Breast epithelium (tissue), 4 donors: ENCODE measurements at regions not wholly inside any gene's neighbourhood (a gene's known extent, or its start where the extent isn't known, plus 50 kb on each side); places are given as distances from the start of the nearest gene placed in this dataset.

Experiments used
- DNase-seq, 2 donors: peaks; one replicate each; pipeline ENCODE4 v3.0.0-alpha.2; 2019; ENCODE audit warnings: low spot score in 2 of 2
- H3K27ac ChIP-seq, 2 donors: fragments of 200-600 bp; sonication (generic) in 1 of 2; one replicate each; pipeline ENCODE4 v1.5.1; 2016 to 2019; ENCODE audit warnings: mild to moderate bottlenecking in 1 of 2
- H3K27me3 ChIP-seq, 2 donors: fragments of 200-600 bp; sonication (generic) in 1 of 2; one replicate each; pipeline versions ENCODE4 v1.5.1 to v1.6.0; 2017 to 2019; ENCODE audit warnings: control low read depth in 1 of 2, mild to moderate bottlenecking in 1 of 2
- H3K36me3 ChIP-seq: fragments of 200-600 bp; one replicate; pipeline ENCODE4 v1.5.1; 2019
- H3K4me1 ChIP-seq, 2 donors: fragments of 200-600 bp; sonication (generic); one replicate each; pipeline ENCODE4 v1.5.1; 2016 to 2019; ENCODE audit warnings: control low read depth in 1 of 2
- H3K4me3 ChIP-seq, 3 donors: fragments of 200-600 bp; sonication (generic); 1 replicate in 2 of 3; 2 replicates in 1 of 3; pipeline ENCODE4 v1.5.1; 2016 to 2019; ENCODE audit warnings: mild to moderate bottlenecking in 3 of 3, moderate library complexity in 2 of 3
- H3K9me3 ChIP-seq, 2 donors: fragments of 200-600 bp; sonication (generic) in 1 of 2; one replicate each; pipeline ENCODE4 v1.5.1; 2016 to 2019; ENCODE audit warnings: control low read depth in 1 of 2
- POLR2A ChIP-seq: fragments of 450-650 bp; IDR thresholded peaks from one replicate; pipeline ENCODE4 v1.6.1; 2016; ENCODE audit warnings: antibody characterized with exemption, mild to moderate bottlenecking, moderate library complexity
- POLR2AphosphoS5 ChIP-seq, 3 donors: sonication (generic); formaldehyde crosslinking; IDR thresholded peaks; one replicate each; pipeline ENCODE4 v1.6.1; 2017; ENCODE audit warnings: antibody characterized with exemption in 3 of 3
- intact Hi-C: fragments of 100-400 bp; cut with DNase I; formaldehyde crosslinking; loops from one replicate; pipeline ENCODE4 v1.15.1; 2023; ENCODE audit warnings: low total_unique reads
- TF ChIP-seq, protein P1 (sequence below), 3 donors: fragments of 450-650 bp; IDR thresholded peaks; one replicate each; pipeline ENCODE4 v1.5.1; 2016 to 2017; ENCODE audit warnings: antibody characterized with exemption in 3 of 3, mild to moderate bottlenecking in 3 of 3, moderate library complexity in 3 of 3

DNA sequence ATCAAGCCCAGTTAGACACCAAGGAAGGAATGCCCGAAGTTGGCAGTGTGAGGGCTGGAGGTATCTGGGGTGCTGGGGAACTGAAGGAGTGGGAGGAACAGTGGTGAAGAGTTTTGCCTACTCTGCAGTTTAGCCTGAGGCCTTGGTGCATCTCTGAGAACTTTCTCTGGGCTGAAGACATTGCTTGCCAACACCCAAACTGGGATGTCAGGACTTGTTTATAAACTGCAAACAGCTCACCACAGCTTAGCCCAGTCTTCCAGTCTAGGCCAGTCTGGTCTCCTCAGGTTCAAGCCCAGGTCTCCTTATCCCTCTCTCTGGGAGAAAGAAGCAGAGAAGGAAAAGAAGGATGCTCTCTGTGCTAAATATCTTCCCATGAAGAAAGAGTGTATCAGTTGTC lies 68.0 kb upstream of the BOC start:
- peaks cover 0 to 7% of the 10 kb centered on the region in 2 donors for H3K4me1 ChIP-seq
- H3K27ac ChIP-seq, result peak overlapping the region in 1 of 2 donors; percentile 40
- no peaks in the 10 kb centered on the region for H3K27me3 ChIP-seq
- no peaks in the 10 kb centered on the region for H3K36me3 ChIP-seq
- no peak for DNase-seq
- intact Hi-C loops, result no loop called here
- TF ChIP-seq, protein P1, sequence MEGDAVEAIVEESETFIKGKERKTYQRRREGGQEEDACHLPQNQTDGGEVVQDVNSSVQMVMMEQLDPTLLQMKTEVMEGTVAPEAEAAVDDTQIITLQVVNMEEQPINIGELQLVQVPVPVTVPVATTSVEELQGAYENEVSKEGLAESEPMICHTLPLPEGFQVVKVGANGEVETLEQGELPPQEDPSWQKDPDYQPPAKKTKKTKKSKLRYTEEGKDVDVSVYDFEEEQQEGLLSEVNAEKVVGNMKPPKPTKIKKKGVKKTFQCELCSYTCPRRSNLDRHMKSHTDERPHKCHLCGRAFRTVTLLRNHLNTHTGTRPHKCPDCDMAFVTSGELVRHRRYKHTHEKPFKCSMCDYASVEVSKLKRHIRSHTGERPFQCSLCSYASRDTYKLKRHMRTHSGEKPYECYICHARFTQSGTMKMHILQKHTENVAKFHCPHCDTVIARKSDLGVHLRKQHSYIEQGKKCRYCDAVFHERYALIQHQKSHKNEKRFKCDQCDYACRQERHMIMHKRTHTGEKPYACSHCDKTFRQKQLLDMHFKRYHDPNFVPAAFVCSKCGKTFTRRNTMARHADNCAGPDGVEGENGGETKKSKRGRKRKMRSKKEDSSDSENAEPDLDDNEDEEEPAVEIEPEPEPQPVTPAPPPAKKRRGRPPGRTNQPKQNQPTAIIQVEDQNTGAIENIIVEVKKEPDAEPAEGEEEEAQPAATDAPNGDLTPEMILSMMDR (IDR thresholded peaks at IDR 0.05), result no peak
- no peak for TF ChIP-seq POLR2A
- no peak for TF ChIP-seq POLR2AphosphoS5 (IDR thresholded peaks at IDR 0.05)
- no peaks in the 10 kb centered on the region for H3K9me3 ChIP-seq
- H3K4me3 ChIP-seq, result no peak overlapping the region

DNA sequence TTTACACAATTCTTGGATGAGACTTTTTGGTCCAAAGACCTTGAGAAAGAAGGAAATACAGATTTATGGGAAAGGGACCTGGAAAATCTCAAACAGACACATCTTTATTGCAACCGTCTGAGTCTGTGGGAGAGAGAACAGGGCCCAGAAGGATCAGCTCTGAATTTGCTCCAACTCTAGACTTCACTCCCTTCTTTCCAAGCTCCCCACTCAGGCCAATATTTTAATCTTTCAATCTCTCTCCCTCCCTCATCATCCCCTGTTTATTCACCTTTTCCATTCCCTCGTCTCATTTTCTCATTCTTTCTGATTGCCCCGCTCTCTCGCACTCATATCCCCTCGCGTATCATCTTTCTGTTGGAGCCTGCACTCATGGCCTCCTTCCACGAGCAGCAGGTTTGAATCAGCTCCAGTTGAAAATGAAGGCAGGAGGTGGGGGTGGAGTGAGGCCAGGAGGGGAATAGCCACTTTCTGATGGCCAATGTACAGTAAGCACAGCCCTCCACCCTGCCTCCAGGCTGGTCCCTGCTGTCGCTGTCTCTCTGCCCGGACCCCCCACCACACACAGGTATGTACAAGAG lies 63.6 kb upstream of the BOC start:
- Histone ChIP-seq H3K4me1 (peaks cover 0 to 13% of the 10 kb centered on the region in 2 donors), H3K9me3 (no peaks in the 10 kb centered on the region), H3K36me3 (no peaks in the 10 kb centered on the region), H3K27ac (peak overlapping the region; percentile 79 to 89), H3K4me3 (peak overlapping the region in 1 of 3 donors; percentile 32), H3K27me3 (no peaks in the 10 kb centered on the region)
- TF ChIP-seq POLR2AphosphoS5 (IDR thresholded peaks at IDR 0.05) (peak; percentile 34 to 37 (median 35)), POLR2A (no peak)
- TF ChIP-seq, protein P1 (IDR thresholded peaks at IDR 0.05), result no peak
- intact Hi-C loops, result no loop called here
- DNase-seq, result peak in 1 of 2 donors; percentile 30

- no peak for TF ChIP-seq POLR2AphosphoS5 (IDR thresholded peaks at IDR 0.05)
- TF ChIP-seq POLR2A, result no peak
- intact Hi-C loops, result no loop called here
- Histone ChIP-seq H3K9me3 (no peaks in the 10 kb centered on the region), H3K36me3 (no peaks in the 10 kb centered on the region), H3K4me3 (peak overlapping the region in 1 of 3 donors; percentile 32), H3K27ac (peak overlapping the region; percentile 79 to 89), H3K4me1 (peaks cover 0 to 12% of the 10 kb centered on the region in 2 donors), H3K27me3 (no peaks in the 10 kb centered on the region)
- DNase-seq, result peak; percentile 51 to 64
Observed at GRCh38 chr3:113148284-113148683, 63.1 kb upstream of the BOC start.

DNA sequence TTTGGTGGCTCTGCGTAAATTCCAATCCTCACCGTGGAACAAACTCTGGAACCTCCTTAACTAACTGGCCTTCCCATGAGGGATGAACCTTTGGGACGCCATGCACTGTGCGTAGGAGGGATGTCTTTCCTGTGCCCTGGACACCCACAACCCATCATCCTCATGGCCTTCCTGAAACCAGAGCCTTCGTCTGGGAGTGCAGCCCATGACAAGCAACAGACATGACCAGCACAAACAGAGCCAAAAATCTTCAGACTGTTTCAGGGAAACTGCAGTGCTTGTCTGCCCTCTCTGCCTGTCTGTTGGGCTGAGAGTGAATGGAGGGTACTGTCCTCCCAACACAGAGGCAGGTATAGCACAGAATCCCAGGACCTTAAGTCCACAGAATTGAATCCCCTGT lies 61.1 kb upstream of the BOC start:
- peak overlapping the region; percentile 59 to 89 for H3K27ac ChIP-seq
- peaks cover 0 to 8% of the 10 kb centered on the region in 2 donors for H3K4me1 ChIP-seq
- no peak for DNase-seq

DNA sequence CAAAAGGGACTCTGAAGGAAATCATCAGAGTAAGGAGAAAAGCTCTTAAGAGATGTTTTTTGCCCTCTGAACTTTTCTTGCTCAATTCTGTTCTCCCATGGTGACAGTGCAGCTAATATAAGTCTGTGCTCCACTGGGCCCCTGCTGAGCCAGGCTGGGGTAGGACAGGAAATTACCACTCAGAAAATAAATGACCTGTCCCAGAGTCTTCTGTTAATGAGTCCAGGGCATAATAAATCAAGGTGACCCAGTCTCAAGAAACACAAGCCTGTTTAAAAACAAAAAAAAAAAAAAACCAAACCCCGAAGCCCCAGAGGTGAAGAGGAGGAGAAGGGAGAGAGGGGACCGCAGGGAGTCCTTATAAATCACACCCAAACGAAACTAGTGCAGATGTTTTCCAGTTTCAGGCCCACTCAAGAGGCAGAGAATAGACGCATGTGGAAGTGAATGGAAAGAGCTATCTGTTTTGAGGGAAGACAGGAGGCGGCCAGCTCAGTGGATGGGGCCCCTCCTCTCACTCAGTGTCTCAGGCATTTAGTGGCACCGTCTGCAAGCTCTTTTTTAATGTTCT lies 59.8 kb upstream of the BOC start:
- DNase-seq, result peak in 1 of 2 donors; percentile 27
- TF ChIP-seq POLR2AphosphoS5 (IDR thresholded peaks at IDR 0.05) (peak in 2 of 3 donors; percentile 36 to 83), POLR2A (no peak)

More for the DNA sequence above, 61.1 kb upstream of the BOC start:
- Histone ChIP-seq H3K27me3 (no peaks in the 10 kb centered on the region), H3K36me3 (no peaks in the 10 kb centered on the region), H3K4me3 (no peak overlapping the region), H3K9me3 (no peaks in the 10 kb centered on the region)
- intact Hi-C loops, result no loop called here
- TF ChIP-seq, protein P1 (IDR thresholded peaks at IDR 0.05), result no peak
- TF ChIP-seq POLR2AphosphoS5 (IDR thresholded peaks at IDR 0.05) (no peak), POLR2A (no peak)

DNA sequence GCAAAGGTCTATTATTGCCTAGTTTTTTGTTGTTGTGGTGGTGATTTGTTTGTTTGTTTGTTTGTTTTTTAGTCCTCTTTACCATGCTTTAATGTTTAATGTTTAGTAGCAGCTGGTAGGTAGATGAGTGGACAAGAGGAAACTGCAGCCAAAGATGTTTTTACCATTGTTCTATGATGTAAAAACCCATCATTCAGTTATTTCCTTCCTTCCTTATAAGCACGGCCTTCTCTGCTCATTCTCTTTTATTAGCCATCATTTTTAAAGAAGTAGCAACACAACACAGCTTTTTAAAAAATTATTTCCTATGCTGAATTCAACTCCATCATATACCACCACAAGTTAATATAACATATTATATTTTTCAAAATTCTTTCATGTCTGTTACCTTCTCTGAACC lies 58.5 kb upstream of the BOC start:
- Histone ChIP-seq H3K9me3 (no peaks in the 10 kb centered on the region), H3K4me1 (peaks cover 0 to 8% of the 10 kb centered on the region in 2 donors), H3K27me3 (no peaks in the 10 kb centered on the region), H3K36me3 (no peaks in the 10 kb centered on the region), H3K27ac (peak overlapping the region in 1 of 2 donors; percentile 59), H3K4me3 (no peak overlapping the region)
- intact Hi-C loops, result no loop called here
- DNase-seq, result no peak
- TF ChIP-seq POLR2A (no peak), POLR2AphosphoS5 (IDR thresholded peaks at IDR 0.05) (no peak)
- TF ChIP-seq, protein P1 (IDR thresholded peaks at IDR 0.05), result no peak

More for the DNA sequence above, 59.8 kb upstream of the BOC start:
- peaks cover 0 to 8% of the 10 kb centered on the region in 2 donors for H3K4me1 ChIP-seq
- no peak overlapping the region for H3K4me3 ChIP-seq
- no peaks in the 10 kb centered on the region for H3K36me3 ChIP-seq
- peak overlapping the region; percentile 59 to 84 for H3K27ac ChIP-seq
- intact Hi-C loops, result no loop called here
- no peaks in the 10 kb centered on the region for H3K27me3 ChIP-seq
- no peaks in the 10 kb centered on the region for H3K9me3 ChIP-seq
